Thymus (tissue), 11 donors: ENCODE measurements at regions not wholly inside any gene's neighbourhood (a gene's known extent, or its start where the extent isn't known, plus 50 kb on each side); places are given as distances from the start of the nearest gene placed in this dataset.

Source experiments
- DNase-seq, 9 donors: peaks; one replicate each; pipeline ENCODE4 v3.0.0-alpha.2; 2013; ENCODE audit warnings: low spot score in 9 of 9, low read depth in 6 of 9, missing footprints in 1 of 9
- H3K27ac ChIP-seq, 2 donors: one replicate each; pipeline ENCODE4 v1.5.1; 2013; ENCODE audit warnings: control low read depth in 1 of 2, low read depth in 1 of 2, low read length in 1 of 2, mild to moderate bottlenecking in 1 of 2, moderate library complexity in 1 of 2
- H3K27me3 ChIP-seq, 2 donors: one replicate each; pipeline ENCODE4 v1.5.1; 2013; ENCODE audit warnings: low read length in 1 of 2; ENCODE audit not compliant: control insufficient read depth in 2 of 2, insufficient read depth in 1 of 2
- H3K36me3 ChIP-seq, 2 donors: one replicate each; pipeline ENCODE4 v1.5.1; 2013; ENCODE audit warnings: low read length in 1 of 2, mild to moderate bottlenecking in 1 of 2, moderate library complexity in 1 of 2; ENCODE audit not compliant: control insufficient read depth in 2 of 2, insufficient read depth in 2 of 2
- H3K4me1 ChIP-seq, 2 donors: one replicate each; pipeline ENCODE4 v1.5.1; 2013; ENCODE audit warnings: low read length in 2 of 2; ENCODE audit not compliant: control insufficient read depth in 2 of 2, insufficient read depth in 2 of 2
- H3K4me3 ChIP-seq, 2 donors: one replicate each; pipeline ENCODE4 v1.5.1; 2013; ENCODE audit warnings: low read length in 2 of 2, control low read depth in 1 of 2, mild to moderate bottlenecking in 1 of 2
- H3K9me3 ChIP-seq, 2 donors: one replicate each; pipeline ENCODE4 v1.5.1; 2013; ENCODE audit warnings: low read length in 1 of 2, mild to moderate bottlenecking in 1 of 2; ENCODE audit not compliant: control insufficient read depth in 2 of 2, insufficient read depth in 1 of 2
- WGBS: extraction: QIAGEN DNeasy Blood & Tissue Kit; methylation state at CpG from one replicate; pipeline ENCODE4 v1.1.7; 2013; 5-methylcytosine and 5-hydroxymethylcytosine counted together
- donor health status: healthy.

- H3K4me1 ChIP-seq = peaks cover 9 to 31% of the 10 kb centered on the region in 2 donors
- H3K36me3 ChIP-seq = no peaks in the 10 kb centered on the region
- DNase-seq = no peak
- peaks cover 0 to 16% of the 10 kb centered on the region in 2 donors for H3K9me3 ChIP-seq
- no peaks in the 10 kb centered on the region for H3K27me3 ChIP-seq
- no peak overlapping the region for H3K27ac ChIP-seq
- 93% methylated on average over 14 of the region's 14 CpGs for WGBS
- H3K4me3 ChIP-seq = no peak overlapping the region
These were observed 153.1 kb downstream of the PSMG1 start for GRCh38 chr21:39029900-39030884.

DNA sequence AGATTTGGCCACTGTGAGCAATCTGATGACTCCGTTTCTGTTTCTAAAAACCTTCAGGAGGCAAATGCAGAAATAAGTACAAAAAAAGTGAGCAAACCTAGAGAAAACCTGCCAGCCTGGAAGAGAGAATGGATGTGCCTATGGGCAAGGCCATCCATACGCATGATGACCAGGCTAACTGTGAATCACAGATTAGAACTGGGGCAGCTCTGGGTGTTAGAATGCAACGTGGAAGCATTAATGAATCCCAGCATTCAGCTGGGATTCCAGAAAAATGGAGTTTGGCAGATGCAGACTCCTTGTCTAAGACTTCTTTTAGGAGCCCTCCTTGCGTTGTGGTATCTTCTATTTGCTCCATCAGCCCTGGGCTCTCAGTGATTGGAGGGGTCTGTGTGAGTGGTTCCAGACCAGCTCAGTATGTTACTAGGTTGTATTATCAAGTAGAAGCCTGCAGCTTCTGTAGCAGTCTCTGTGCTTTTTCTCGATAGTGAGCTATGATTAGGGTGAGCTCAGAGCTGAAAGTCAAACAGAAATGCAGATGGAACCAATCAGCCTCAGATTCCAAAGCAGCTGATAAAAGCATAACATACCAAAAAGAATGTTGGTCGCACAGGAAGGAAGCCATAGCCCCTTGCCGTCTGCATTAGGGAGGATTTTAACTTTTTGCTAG, 154.0 kb downstream of the PSMG1 start:
- Histone ChIP-seq H3K4me3 (no peak overlapping the region), H3K27me3 (no peaks in the 10 kb centered on the region)
- DNase-seq = no peak

DNA sequence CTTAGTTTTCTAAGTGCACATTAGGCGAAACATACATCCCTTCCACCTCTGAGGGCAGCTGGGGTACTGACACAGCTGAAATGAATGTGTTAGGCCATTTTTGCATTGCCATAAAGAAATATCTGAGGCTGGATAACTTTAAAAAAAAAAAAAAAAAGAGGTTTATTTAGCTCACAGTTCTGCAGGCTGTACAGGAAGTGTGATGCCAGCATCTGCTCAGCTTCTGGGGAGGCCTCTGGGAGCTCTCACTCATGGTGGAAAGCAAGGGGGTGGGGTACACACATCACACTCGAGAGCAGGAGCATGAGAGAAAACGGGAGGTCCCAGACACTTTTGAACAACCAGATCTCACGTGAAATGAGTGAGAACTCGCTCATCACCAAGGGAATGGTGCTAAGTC, 158.1 kb downstream of the PSMG1 start:
- 98% methylated on average over 5 of the region's 5 CpGs for WGBS
- H3K27me3 ChIP-seq = no peaks in the 10 kb centered on the region
- DNase-seq = no peak
- H3K4me1 ChIP-seq = peaks cover 18 to 42% of the 10 kb centered on the region in 2 donors
- H3K9me3 ChIP-seq = peaks cover 0 to 17% of the 10 kb centered on the region in 2 donors
- no peaks in the 10 kb centered on the region for H3K36me3 ChIP-seq
- no peak overlapping the region for H3K4me3 ChIP-seq
- no peak overlapping the region for H3K27ac ChIP-seq

More for the DNA sequence above, 154.0 kb downstream of the PSMG1 start:
- WGBS = 80% methylated on average over 7 of the region's 7 CpGs
- peaks cover 8 to 23% of the 10 kb centered on the region in 2 donors for H3K4me1 ChIP-seq
- no peak overlapping the region for H3K27ac ChIP-seq
- H3K9me3 ChIP-seq = peaks cover 0 to 20% of the 10 kb centered on the region in 2 donors
- no peaks in the 10 kb centered on the region for H3K36me3 ChIP-seq

- Histone ChIP-seq H3K4me1 (peaks cover 18 to 39% of the 10 kb centered on the region in 2 donors), H3K9me3 (peaks cover 0 to 17% of the 10 kb centered on the region in 2 donors), H3K36me3 (no peaks in the 10 kb centered on the region), H3K27ac (no peak overlapping the region), H3K4me3 (no peak overlapping the region), H3K27me3 (no peaks in the 10 kb centered on the region)
- WGBS = over 99% methylated on average over 2 of the region's 2 CpGs
- no peak for DNase-seq
These were observed 158.7 kb downstream of the PSMG1 start for GRCh38 chr21:39024538-39024937.

DNA sequence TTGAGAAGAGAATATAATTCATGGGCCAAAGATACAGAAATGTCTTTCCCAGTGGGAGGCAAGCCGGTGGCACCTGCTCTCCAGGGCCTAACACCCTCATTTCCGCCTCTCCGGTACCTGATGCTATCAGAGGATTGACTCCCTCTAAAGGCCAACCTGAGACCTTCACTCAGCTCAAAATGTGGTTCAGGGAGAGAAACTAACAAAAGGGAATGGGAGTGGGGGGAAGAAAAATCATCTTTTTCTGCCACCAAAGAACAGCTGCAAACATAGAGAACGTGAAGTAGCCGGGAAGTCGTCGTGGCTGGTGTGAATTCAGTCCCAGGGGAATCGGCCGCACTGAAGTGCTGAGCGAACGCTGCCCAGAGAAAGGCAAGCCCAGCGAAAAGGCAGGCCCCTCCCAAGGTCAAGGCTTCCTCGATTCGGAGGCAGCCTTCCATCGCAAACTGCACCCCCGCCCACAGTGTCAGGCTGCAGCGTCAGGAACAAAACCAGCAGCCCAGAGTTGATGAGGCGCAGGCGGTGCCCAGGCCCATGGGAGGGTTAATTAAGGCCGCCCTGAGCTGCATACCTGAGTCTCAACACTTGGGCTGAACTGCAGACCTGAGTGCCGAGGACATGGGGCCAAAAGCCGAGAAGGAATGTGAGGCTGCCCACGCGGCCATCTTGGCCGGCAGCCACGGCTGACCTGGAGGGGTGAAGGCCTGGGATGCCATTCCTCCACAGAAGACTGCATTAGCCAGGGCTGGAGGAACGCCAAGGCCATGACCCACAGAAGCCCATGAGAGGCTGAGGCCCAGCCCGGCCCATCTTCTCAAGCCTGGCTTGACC, 160.2 kb downstream of the PSMG1 start:
- 90% methylated on average over 28 of the region's 28 CpGs for WGBS
- Histone ChIP-seq H3K36me3 (no peaks in the 10 kb centered on the region), H3K27me3 (no peaks in the 10 kb centered on the region), H3K4me1 (peaks cover 18 to 32% of the 10 kb centered on the region in 2 donors), H3K9me3 (peaks cover 0 to 17% of the 10 kb centered on the region in 2 donors), H3K4me3 (no peak overlapping the region), H3K27ac (peak overlapping the region; percentile 39 to 62)
- no peak for DNase-seq

DNA sequence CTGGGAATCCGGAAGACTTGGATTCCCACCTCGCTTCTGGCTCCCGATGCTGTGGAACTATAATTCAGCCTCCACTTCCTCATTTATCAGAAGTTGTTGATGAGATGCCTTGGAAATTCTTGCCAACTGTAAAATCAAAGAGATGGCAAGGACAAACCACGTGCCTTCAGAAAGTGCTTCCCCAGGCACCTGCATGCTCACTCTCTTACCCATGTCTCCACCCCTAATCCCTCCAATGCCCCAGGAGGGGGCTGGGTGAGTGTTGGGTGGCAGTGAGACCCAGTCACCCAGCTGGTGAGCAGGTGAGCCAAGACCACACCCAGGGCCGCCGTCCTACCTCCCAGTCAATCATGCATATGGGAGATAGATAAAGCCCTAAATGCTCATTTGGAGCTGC, 160.8 kb downstream of the PSMG1 start:
- WGBS = 38% methylated on average over 6 of the region's 6 CpGs
- Histone ChIP-seq H3K36me3 (no peaks in the 10 kb centered on the region), H3K4me1 (peaks cover 18 to 34% of the 10 kb centered on the region in 2 donors), H3K27ac (peak overlapping the region in 1 of 2 donors; percentile 62), H3K4me3 (no peak overlapping the region), H3K27me3 (no peaks in the 10 kb centered on the region), H3K9me3 (peaks cover 0 to 17% of the 10 kb centered on the region in 2 donors)
- DNase-seq = peak in 2 of 9 donors; percentile 40 to 56

DNA sequence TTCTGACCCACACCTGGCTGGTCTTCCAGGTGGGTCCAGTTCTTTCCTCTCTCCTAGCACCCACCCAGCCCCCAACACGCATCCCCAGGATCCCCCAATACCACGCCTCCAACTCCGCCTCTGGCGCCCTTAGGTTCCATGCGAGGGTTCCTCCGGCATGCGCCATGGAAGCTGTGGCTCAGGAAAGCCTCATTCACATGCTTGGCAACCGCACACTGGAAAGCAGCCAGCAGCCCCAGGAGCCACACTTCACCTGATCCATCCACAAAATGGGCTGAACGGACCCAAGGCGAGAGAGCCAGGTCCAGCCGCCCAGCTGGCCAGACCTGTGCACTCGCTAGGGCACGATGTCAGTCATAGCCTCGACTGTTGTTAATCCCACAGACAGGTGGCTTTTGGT, 161.2 kb downstream of the PSMG1 start:
- no peak for DNase-seq
- Histone ChIP-seq H3K4me3 (no peak overlapping the region), H3K4me1 (peaks cover 18 to 38% of the 10 kb centered on the region in 2 donors), H3K36me3 (no peaks in the 10 kb centered on the region), H3K27ac (peak overlapping the region in 1 of 2 donors; percentile 19), H3K9me3 (peaks cover 0 to 17% of the 10 kb centered on the region in 2 donors), H3K27me3 (no peaks in the 10 kb centered on the region)
- 92% methylated on average over 14 of the region's 14 CpGs for WGBS

- no peak overlapping the region for H3K4me3 ChIP-seq
- H3K27ac ChIP-seq = peak overlapping the region in 1 of 2 donors; percentile 61
These were observed 161.8 kb downstream of the PSMG1 start for GRCh38 chr21:39021478-39021832.

More at GRCh38 chr21:39021478-39021832, 161.8 kb downstream of the PSMG1 start:
- Histone ChIP-seq H3K4me1 (peaks cover 21 to 43% of the 10 kb centered on the region in 2 donors), H3K27me3 (no peaks in the 10 kb centered on the region), H3K9me3 (peaks cover 0 to 17% of the 10 kb centered on the region in 2 donors), H3K36me3 (no peaks in the 10 kb centered on the region)
- no peak for DNase-seq
- WGBS = 67% methylated on average over 7 of the region's 7 CpGs
